ENCODE measurements at regions not wholly inside any gene's neighbourhood (a gene's known extent, or its start where the extent isn't known, plus 50 kb on each side); places are given as distances from the start of the nearest gene placed in this dataset.

DNA sequence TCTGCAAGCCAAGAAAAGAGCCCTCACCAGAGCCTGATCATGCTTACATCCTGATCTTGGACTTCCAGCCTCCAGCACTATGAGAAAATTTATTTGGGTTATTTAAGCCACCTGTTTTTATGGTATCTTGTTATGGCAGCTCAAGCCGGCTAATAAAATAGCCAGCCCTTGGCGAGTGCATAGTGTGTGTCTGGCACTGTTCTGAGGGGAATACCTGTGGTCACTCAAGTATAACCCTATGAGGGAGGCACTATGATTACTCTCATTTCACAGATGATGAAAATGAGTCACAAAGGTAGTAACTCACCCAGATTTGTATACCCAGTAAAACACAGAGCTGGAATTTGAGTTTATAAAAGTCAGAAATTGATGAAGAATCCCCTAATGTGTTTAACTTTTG is 556.9 kb upstream of the SETBP1 start:
- TF ChIP-seq POLR2A (IDR thresholded peaks at IDR 0.05; ENCODE audit: borderline replicate concordance, extremely low read depth, insufficient read depth, insufficient read length): no peak
- TF ChIP-seq EGR1 (IDR thresholded peaks at IDR 0.05; ENCODE audit: low read depth): no peak
- TF ChIP-seq CEBPB (IDR thresholded peaks at IDR 0.05; ENCODE audit: low read depth): no peak
- TF ChIP-seq, protein P1, sequence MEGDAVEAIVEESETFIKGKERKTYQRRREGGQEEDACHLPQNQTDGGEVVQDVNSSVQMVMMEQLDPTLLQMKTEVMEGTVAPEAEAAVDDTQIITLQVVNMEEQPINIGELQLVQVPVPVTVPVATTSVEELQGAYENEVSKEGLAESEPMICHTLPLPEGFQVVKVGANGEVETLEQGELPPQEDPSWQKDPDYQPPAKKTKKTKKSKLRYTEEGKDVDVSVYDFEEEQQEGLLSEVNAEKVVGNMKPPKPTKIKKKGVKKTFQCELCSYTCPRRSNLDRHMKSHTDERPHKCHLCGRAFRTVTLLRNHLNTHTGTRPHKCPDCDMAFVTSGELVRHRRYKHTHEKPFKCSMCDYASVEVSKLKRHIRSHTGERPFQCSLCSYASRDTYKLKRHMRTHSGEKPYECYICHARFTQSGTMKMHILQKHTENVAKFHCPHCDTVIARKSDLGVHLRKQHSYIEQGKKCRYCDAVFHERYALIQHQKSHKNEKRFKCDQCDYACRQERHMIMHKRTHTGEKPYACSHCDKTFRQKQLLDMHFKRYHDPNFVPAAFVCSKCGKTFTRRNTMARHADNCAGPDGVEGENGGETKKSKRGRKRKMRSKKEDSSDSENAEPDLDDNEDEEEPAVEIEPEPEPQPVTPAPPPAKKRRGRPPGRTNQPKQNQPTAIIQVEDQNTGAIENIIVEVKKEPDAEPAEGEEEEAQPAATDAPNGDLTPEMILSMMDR (IDR thresholded peaks at IDR 0.05 in 2 of 3, conservative IDR thresholded peaks at IDR 0.05 in 1 of 3; ENCODE audit: borderline replicate concordance in 1 of 3, insufficient read depth in 1 of 3, low read depth in 2 of 3, low read length in 2 of 3): no peak
- TF ChIP-seq SIN3A (IDR thresholded peaks at IDR 0.05; ENCODE audit: low read depth): no peak
- TF ChIP-seq SRF (IDR thresholded peaks at IDR 0.05; ENCODE audit: low read depth): no peak
- no peak for TF ChIP-seq EZH2phosphoT487 (IDR thresholded peaks at IDR 0.05; ENCODE audit: borderline replicate concordance)
- no peak for TF ChIP-seq CBX3 (IDR thresholded peaks at IDR 0.05; ENCODE audit: low read depth)
- TF ChIP-seq, protein P2, sequence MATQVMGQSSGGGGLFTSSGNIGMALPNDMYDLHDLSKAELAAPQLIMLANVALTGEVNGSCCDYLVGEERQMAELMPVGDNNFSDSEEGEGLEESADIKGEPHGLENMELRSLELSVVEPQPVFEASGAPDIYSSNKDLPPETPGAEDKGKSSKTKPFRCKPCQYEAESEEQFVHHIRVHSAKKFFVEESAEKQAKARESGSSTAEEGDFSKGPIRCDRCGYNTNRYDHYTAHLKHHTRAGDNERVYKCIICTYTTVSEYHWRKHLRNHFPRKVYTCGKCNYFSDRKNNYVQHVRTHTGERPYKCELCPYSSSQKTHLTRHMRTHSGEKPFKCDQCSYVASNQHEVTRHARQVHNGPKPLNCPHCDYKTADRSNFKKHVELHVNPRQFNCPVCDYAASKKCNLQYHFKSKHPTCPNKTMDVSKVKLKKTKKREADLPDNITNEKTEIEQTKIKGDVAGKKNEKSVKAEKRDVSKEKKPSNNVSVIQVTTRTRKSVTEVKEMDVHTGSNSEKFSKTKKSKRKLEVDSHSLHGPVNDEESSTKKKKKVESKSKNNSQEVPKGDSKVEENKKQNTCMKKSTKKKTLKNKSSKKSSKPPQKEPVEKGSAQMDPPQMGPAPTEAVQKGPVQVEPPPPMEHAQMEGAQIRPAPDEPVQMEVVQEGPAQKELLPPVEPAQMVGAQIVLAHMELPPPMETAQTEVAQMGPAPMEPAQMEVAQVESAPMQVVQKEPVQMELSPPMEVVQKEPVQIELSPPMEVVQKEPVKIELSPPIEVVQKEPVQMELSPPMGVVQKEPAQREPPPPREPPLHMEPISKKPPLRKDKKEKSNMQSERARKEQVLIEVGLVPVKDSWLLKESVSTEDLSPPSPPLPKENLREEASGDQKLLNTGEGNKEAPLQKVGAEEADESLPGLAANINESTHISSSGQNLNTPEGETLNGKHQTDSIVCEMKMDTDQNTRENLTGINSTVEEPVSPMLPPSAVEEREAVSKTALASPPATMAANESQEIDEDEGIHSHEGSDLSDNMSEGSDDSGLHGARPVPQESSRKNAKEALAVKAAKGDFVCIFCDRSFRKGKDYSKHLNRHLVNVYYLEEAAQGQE (IDR thresholded peaks at IDR 0.05; ENCODE audit: low read depth): no peak
- no peak for TF ChIP-seq YY1 (IDR thresholded peaks at IDR 0.05; ENCODE audit: extremely low read depth, insufficient replicate concordance, low read depth, low read length)
- TF ChIP-seq, protein P3, sequence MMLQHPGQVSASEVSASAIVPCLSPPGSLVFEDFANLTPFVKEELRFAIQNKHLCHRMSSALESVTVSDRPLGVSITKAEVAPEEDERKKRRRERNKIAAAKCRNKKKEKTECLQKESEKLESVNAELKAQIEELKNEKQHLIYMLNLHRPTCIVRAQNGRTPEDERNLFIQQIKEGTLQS (IDR thresholded peaks at IDR 0.05): no peak
- TF ChIP-seq JUND (IDR thresholded peaks at IDR 0.05): no peak
- no peak for TF ChIP-seq ELF1 (IDR thresholded peaks at IDR 0.05; ENCODE audit: borderline replicate concordance, low read depth)

Measured in HCT116 (cell line).